Activated CD8-positive, alpha-beta memory T cell treated with anti-CD3 and anti-CD28 coated beads for 1 hour (primary cell): ENCODE measurements at regions not wholly inside any gene's neighbourhood (a gene's known extent, or its start where the extent isn't known, plus 50 kb on each side); places are given as distances from the start of the nearest gene placed in this dataset.

Source experiments
- DNase-seq, 2 donors: peaks; one replicate each; pipeline ENCODE4 v3.0.0-alpha.2; 2020; ENCODE audit warnings: low read depth in 1 of 2; ENCODE audit errors: extremely low read depth in 1 of 2

GRCh38 chr2:136248907-136249306, 131.0 kb upstream of the CXCR4 start:
- DNase-seq: no peak

- DNase-seq: no peak
These were observed 130.3 kb upstream of the CXCR4 start for GRCh38 chr2:136248242-136248641.

GRCh38 chr2:136247204-136247950, 129.4 kb upstream of the CXCR4 start:
- no peak for DNase-seq

- DNase-seq: no peak
These were observed 128.2 kb upstream of the CXCR4 start for GRCh38 chr2:136246086-136246669.

GRCh38 chr2:136245211-136245610, 127.3 kb upstream of the CXCR4 start:
- DNase-seq: no peak

DNA sequence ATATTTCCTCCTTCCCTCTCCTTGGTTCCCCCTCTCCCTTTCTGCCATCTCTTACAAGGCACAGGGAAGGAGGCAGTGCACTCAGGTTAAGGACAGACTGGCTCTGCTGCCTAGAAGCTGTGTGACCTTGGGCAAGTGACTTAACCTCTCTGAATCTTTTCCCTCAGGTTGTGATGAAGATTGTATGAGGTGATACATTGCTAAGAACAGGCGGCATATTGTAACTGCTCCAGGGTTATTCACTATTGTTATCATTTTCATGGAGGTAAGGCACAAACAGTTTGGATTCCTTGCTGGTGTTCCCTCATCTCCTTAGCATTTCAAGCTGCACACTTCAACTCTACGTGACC, 126.6 kb upstream of the CXCR4 start:
- DNase-seq: no peak

GRCh38 chr2:136243638-136244535, 125.9 kb upstream of the CXCR4 start:
- DNase-seq: no peak

DNA sequence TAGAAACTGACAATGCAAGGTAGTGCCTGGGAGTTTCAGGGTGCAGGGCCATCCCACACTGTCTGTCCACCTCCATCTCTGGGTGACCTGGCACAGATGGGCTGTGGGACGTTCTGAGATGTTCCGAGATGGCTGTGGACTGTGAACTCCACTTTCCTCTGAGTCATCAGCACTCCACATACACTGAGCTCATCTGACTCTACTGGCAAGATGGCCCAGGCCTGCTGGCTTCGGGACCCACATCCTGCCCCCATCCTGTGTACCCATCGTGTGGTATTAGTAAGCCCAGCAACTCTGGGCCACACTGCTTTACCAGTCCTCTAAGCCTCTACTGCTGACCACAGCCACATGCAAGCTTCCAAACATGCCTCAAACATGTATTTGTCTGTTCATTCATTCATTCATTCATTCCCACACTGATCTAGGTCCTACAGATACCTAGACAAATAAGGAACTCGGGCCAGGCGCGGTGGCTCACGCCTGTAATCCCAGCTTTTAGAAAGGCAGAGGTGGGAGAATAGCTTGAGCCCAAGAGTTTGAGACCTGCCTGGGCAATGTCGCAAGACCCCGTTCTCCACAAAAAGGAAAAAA, 124.8 kb upstream of the CXCR4 start:
- DNase-seq: peak; percentile 21 to 29

DNA sequence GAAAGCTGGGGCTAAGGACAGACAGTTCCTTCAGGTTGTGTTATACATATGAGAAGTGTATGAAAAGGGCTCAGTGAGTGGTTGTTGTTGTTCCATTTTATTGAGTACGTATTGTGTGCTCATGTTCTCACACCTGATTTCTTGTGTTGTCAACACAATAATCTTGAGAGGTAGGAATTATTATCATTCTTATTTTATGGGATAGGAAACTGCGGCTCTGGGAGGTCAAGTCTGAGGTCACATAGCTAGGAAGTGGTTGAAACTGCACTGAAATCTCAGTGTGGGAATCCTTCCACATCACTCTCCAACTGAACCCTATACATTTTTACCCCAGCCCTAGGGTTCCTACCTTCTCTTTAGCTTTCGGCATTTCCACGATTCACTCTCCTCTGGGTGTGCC, 124.2 kb upstream of the CXCR4 start:
- DNase-seq: no peak

GRCh38 chr2:136239079-136239685, 121.2 kb upstream of the CXCR4 start:
- DNase-seq: no peak

- DNase-seq: no peak
These were observed 120.5 kb upstream of the CXCR4 start for GRCh38 chr2:136238286-136239078.

DNA sequence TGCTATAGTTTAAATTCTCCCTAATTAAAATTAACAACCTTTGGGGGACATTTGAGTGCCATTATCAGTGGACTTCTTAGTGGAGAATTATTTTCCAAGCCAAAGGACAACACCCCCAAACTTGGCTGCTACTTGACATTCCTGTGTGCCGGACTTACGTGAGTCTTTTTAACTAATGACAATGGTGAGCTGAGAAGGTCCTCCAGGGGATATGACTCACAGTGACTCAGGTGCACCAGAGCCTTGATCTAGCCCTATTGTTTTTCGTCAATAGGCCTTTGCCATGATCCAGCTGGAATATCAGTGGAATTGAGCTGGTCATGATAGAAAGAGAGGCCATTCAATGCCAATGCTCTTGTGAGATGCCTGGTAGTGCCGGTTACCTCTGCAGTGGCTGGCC, 118.1 kb upstream of the CXCR4 start:
- no peak for DNase-seq

- no peak for DNase-seq
These were observed 117.6 kb upstream of the CXCR4 start for GRCh38 chr2:136235546-136235945.

DNA sequence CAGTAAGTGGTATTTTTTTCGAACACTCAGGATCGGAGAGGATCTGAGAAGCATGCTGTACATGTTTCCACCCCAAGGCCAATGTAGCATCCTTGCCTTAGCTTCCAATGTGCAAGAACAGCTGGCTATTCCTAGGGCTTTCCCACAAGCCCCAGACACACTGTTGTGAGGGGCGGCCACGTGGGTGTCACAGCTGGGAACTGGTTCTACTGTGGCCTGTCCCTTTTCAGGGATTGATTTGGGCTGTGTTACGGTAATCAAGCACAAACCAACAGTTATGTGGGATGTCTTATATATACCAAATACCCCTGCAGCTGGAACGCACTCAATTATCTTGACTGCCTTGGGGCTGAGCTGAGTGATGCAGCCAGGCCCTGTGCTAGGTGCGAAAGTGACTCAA, 116.3 kb upstream of the CXCR4 start:
- DNase-seq: no peak

GRCh38 chr2:136233298-136233697, 115.3 kb upstream of the CXCR4 start:
- DNase-seq: no peak

- no peak for DNase-seq
These were observed 114.7 kb upstream of the CXCR4 start for GRCh38 chr2:136232456-136233172.

DNA sequence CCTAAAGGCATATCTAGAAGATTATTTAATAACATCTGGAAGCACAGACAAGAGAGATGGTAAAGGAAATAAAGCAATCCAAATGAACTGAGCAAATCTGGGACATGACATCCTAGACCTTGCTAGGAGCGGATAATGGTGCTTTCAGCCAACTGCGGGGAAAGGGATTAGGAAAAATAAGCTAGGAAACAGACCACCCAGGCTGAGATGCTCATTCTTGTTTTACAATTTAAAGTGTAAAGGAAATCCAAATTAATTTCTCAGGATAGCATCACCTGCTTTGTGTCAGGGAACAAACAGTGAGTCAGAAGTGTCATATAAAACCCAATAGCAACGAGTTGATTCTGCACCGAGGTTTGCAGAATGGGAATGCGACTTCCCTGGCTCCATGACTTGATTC, 112.5 kb upstream of the CXCR4 start:
- no peak for DNase-seq

- DNase-seq: no peak
These were observed 109.0 kb upstream of the CXCR4 start for GRCh38 chr2:136226903-136227302.

DNA sequence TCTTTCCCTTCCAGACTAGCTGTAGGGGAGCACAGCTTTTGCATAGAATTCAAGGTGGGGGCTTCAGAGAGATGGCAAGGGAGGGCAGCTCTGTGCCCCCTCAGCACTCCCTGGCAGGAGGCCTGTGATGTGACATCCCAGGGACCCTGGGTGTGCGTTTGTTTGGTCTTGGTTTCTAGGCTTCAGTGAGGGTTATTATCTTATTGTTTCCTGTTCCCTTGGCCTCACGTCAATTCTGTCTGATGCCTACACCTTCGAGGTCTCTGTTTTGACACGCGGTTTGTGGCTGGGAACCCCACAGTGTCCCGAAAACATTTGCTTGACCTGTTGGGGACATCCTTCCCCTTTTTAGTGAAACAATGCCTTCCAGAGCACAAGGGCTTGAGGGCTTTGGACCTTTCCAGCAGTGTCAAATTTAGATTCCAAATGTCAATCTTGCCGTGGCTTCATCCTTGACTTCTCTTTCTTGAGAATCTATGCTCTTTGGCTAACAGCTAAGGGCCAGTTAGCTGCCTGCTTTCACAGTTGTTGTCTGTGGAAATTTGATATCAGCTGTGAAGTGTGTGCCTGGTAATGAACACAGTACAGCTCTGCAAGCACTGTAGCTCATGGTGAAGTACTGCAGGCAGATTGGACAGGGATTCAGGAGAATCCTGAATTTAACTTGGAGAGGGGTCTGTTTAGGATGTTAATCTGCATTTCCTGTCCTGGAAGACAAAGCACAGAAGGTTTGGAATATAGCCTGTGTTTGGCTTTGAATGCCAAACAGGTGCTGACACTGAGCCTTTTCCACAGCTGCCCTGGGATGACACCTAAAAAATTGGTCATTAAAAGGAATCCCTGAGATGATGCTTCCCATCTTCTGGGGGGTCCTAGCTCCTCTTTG, 108.2 kb upstream of the CXCR4 start:
- peak; percentile 18 to 40 for DNase-seq
